Liver (tissue), 8 donors: ENCODE measurements at regions not wholly inside any gene's neighbourhood (a gene's known extent, or its start where the extent isn't known, plus 50 kb on each side); places are given as distances from the start of the nearest gene placed in this dataset.

Experiments used
- DNase-seq: peaks from one replicate; pipeline ENCODE4 v3.0.0-alpha.2; 2017; ENCODE audit warnings: low spot score
- H3K27ac ChIP-seq, 2 donors: one replicate each; pipeline ENCODE4 v1.7.0; 2013; ENCODE audit warnings: inconsistent platforms in 2 of 2, low read length in 2 of 2, control low read depth in 1 of 2, low read depth in 1 of 2, mild to moderate bottlenecking in 1 of 2
- H3K27me3 ChIP-seq, 4 donors: one replicate each; pipeline versions ENCODE4 v1.6.1 to v1.7.0; 2013; ENCODE audit warnings: low read length in 3 of 4, inconsistent platforms in 1 of 4, mild to moderate bottlenecking in 1 of 4, moderate library complexity in 1 of 4; ENCODE audit not compliant: control insufficient read depth in 4 of 4, insufficient read depth in 4 of 4
- H3K36me3 ChIP-seq, 4 donors: one replicate each; pipeline versions ENCODE4 v1.6.1 to v1.7.0; 2013; ENCODE audit warnings: low read length in 3 of 4, mild to moderate bottlenecking in 3 of 4, low read depth in 1 of 4, moderate library complexity in 1 of 4; ENCODE audit not compliant: control insufficient read depth in 4 of 4, insufficient read depth in 3 of 4
- H3K4me1 ChIP-seq, 4 donors: one replicate each; pipeline versions ENCODE4 v1.6.1 to v1.7.0; 2013; ENCODE audit warnings: low read length in 3 of 4, mild to moderate bottlenecking in 3 of 4, moderate library complexity in 1 of 4; ENCODE audit not compliant: control insufficient read depth in 4 of 4, insufficient read depth in 4 of 4
- H3K4me3 ChIP-seq, 3 donors: one replicate each; pipeline versions ENCODE4 v1.6.1 to v1.7.0; 2013; ENCODE audit warnings: low read length in 3 of 3, control low read depth in 1 of 3, low read depth in 1 of 3, mild to moderate bottlenecking in 1 of 3
- H3K9ac ChIP-seq, 2 donors: one replicate each; pipeline ENCODE4 v1.7.0; 2013; ENCODE audit warnings: low read length in 2 of 2, mild to moderate bottlenecking in 2 of 2, moderate library complexity in 2 of 2, control low read depth in 1 of 2, low read depth in 1 of 2
- H3K9me3 ChIP-seq, 4 donors: one replicate each; pipeline versions ENCODE4 v1.6.1 to v1.7.0; 2013; ENCODE audit warnings: low read length in 3 of 4; ENCODE audit not compliant: control insufficient read depth in 4 of 4
- ATF3 ChIP-seq: IDR thresholded peaks from 2 replicates; pipeline ENCODE4 v1.6.1; 2016; ENCODE audit warnings: antibody characterized with exemption
- EGR1 ChIP-seq, 2 donors: IDR thresholded peaks; 2 replicates each; pipeline ENCODE4 v1.6.1; 2016 to 2018; ENCODE audit warnings: antibody characterized with exemption in 2 of 2, low read depth in 2 of 2
- FOXA1 ChIP-seq: IDR thresholded peaks from 2 replicates; pipeline ENCODE4 v1.6.1; 2016; ENCODE audit warnings: antibody characterized with exemption
- FOXA2 ChIP-seq: IDR thresholded peaks from 2 replicates; pipeline ENCODE4 v1.6.1; 2016; ENCODE audit warnings: antibody characterized with exemption
- GABPA ChIP-seq, 2 donors: IDR thresholded peaks in 1 of 2; conservative IDR thresholded peaks in 1 of 2; 2 replicates each; pipeline ENCODE4 v1.6.1; 2016; ENCODE audit warnings: antibody characterized with exemption in 2 of 2, mild to moderate bottlenecking in 1 of 2, moderate library complexity in 1 of 2
- HNF4A ChIP-seq, 2 donors: conservative IDR thresholded peaks; 2 replicates each; pipeline ENCODE4 v1.6.1; 2016; ENCODE audit warnings: antibody characterized with exemption in 2 of 2, mild to moderate bottlenecking in 2 of 2
- HNF4G ChIP-seq: IDR thresholded peaks from 2 replicates; pipeline ENCODE4 v1.6.1; 2016; ENCODE audit warnings: antibody characterized with exemption
- JUND ChIP-seq, 2 donors: IDR thresholded peaks; 2 replicates each; pipeline ENCODE4 v1.6.1; 2016; ENCODE audit warnings: antibody characterized with exemption in 2 of 2
- MAX ChIP-seq: IDR thresholded peaks from 2 replicates; pipeline ENCODE4 v1.6.1; 2016; ENCODE audit warnings: antibody characterized with exemption
- NR2F2 ChIP-seq: IDR thresholded peaks from 2 replicates; pipeline ENCODE4 v1.6.1; 2016; ENCODE audit warnings: antibody characterized with exemption
- RAD21 ChIP-seq, 2 donors: IDR thresholded peaks; 2 replicates each; pipeline ENCODE4 v1.6.1; 2016; ENCODE audit warnings: antibody characterized with exemption in 2 of 2, mild to moderate bottlenecking in 2 of 2
- REST ChIP-seq: IDR thresholded peaks from 2 replicates; pipeline ENCODE4 v1.6.1; 2016; ENCODE audit warnings: antibody characterized with exemption, mild to moderate bottlenecking
- RXRA ChIP-seq, 2 donors: IDR thresholded peaks; 2 replicates each; pipeline ENCODE4 v1.6.1; 2017 to 2018; ENCODE audit warnings: antibody characterized with exemption in 2 of 2, mild to moderate bottlenecking in 1 of 2
- SP1 ChIP-seq: IDR thresholded peaks from 2 replicates; pipeline ENCODE4 v1.6.1; 2018; ENCODE audit warnings: antibody characterized with exemption, mild to moderate bottlenecking
- TAF1 ChIP-seq: conservative IDR thresholded peaks from 2 replicates; pipeline ENCODE4 v1.6.1; 2016; ENCODE audit warnings: antibody characterized with exemption, mild to moderate bottlenecking
- YY1 ChIP-seq: IDR thresholded peaks from 2 replicates; pipeline ENCODE4 v1.6.1; 2016; ENCODE audit warnings: antibody characterized with exemption, mild to moderate bottlenecking
- WGBS: extraction: QIAGEN DNeasy Blood & Tissue Kit; methylation state at CpG from one replicate; pipeline ENCODE4 v1.1.7; 2013; 5-methylcytosine and 5-hydroxymethylcytosine counted together
- TF ChIP-seq, protein P1 (sequence below): fragments of 150-350 bp; IDR thresholded peaks from 2 replicates; pipeline ENCODE4 v1.5.1; 2017; ENCODE audit warnings: improper control_type of control experiment, low read depth, low read length; ENCODE audit not compliant: missing input control
- donor health status: healthy.
- donor health status: healthy.
- donor health status: healthy.
- donor health status: healthy.
- donor health status: healthy.

DNA sequence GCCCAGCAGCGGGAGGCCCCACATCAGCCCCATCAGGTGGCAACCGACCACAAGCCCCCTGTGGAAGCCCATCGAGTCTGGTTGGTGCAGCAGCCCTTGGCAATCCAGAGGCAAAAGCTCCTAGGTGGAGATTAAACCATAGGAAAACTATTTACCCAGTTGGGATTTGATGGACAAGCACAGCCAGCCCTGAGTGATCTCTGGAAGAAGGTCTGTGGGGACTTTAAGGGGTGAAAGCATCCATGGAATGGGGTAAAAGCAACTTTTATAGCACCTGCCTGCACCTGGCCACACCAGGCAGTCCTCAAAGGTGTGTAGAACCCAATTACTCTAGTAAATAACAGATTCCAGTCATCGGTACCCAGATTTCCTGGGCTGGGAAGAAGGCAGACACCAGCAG is 206.3 kb downstream of the IGSF11 start (continued):
- TF ChIP-seq YY1: no peak

GRCh38 chr3:118833075-118833474 is 201.6 kb downstream of the IGSF11 start:
- Histone ChIP-seq H3K36me3 (no peaks in the 10 kb centered on the region), H3K4me3 (no peak overlapping the region), H3K9ac (no peak overlapping the region), H3K4me1 (no peaks in the 10 kb centered on the region), H3K27ac (no peak overlapping the region), H3K9me3 (peaks cover 0 to 3% (median under 1%) of the 10 kb centered on the region in 4 donors), H3K27me3 (peaks cover 0 to 3% (median 0%) of the 10 kb centered on the region in 4 donors)
- DNase-seq: no peak
- no peak for TF ChIP-seq HNF4G
- no peak for TF ChIP-seq SP1
- TF ChIP-seq REST: no peak
- no peak for TF ChIP-seq FOXA2
- TF ChIP-seq YY1: no peak
- no peak for TF ChIP-seq MAX
- TF ChIP-seq, protein P1, sequence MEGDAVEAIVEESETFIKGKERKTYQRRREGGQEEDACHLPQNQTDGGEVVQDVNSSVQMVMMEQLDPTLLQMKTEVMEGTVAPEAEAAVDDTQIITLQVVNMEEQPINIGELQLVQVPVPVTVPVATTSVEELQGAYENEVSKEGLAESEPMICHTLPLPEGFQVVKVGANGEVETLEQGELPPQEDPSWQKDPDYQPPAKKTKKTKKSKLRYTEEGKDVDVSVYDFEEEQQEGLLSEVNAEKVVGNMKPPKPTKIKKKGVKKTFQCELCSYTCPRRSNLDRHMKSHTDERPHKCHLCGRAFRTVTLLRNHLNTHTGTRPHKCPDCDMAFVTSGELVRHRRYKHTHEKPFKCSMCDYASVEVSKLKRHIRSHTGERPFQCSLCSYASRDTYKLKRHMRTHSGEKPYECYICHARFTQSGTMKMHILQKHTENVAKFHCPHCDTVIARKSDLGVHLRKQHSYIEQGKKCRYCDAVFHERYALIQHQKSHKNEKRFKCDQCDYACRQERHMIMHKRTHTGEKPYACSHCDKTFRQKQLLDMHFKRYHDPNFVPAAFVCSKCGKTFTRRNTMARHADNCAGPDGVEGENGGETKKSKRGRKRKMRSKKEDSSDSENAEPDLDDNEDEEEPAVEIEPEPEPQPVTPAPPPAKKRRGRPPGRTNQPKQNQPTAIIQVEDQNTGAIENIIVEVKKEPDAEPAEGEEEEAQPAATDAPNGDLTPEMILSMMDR: no peak
- TF ChIP-seq RAD21 (IDR thresholded peaks at IDR 0.05): no peak
- TF ChIP-seq EGR1 (IDR thresholded peaks at IDR 0.05; ENCODE audit: low read depth in 2 of 2): no peak
- TF ChIP-seq HNF4A (conservative IDR thresholded peaks at IDR 0.05): no peak
- TF ChIP-seq GABPA (IDR thresholded peaks at IDR 0.05 in 1 of 2, conservative IDR thresholded peaks at IDR 0.05 in 1 of 2): no peak
- TF ChIP-seq RXRA (IDR thresholded peaks at IDR 0.05): no peak
- TF ChIP-seq NR2F2: no peak
- TF ChIP-seq ATF3: no peak
- TF ChIP-seq TAF1: no peak
- no peak for TF ChIP-seq JUND (IDR thresholded peaks at IDR 0.05)
- 33% methylated on average over 6 of the region's 6 CpGs for WGBS

GRCh38 chr3:118838871-118839270 is 195.8 kb downstream of the IGSF11 start:
- H3K36me3 ChIP-seq: no peaks in the 10 kb centered on the region
- H3K27ac ChIP-seq: no peak overlapping the region
- no peaks in the 10 kb centered on the region for H3K4me1 ChIP-seq
- H3K4me3 ChIP-seq: no peak overlapping the region
- H3K9me3 ChIP-seq: peaks cover 5 to 22% (median 11%) of the 10 kb centered on the region in 4 donors
- TF ChIP-seq ATF3: no peak
- TF ChIP-seq FOXA1: no peak
- no peak for TF ChIP-seq YY1
- DNase-seq: no peak
- no peaks in the 10 kb centered on the region for H3K27me3 ChIP-seq
- WGBS: 4% methylated on average over 1 of the region's 1 CpG
- H3K9ac ChIP-seq: no peak overlapping the region
